ENCODE measurements at regions not wholly inside any gene's neighbourhood (a gene's known extent, or its start where the extent isn't known, plus 50 kb on each side); places are given as distances from the start of the nearest gene placed in this dataset.

GRCh38 chr10:28822719-28823464 lies 145.6 kb downstream of the BAMBI start:
- CTCF ChIA-PET: interaction anchor here (0.6 kb wide), 1 partner anchor 12 kb away, joined by 3 read pairs; no protein-coding TSS in a partner anchor
- H3K27me3 ChIP-seq (ENCODE audit: control insufficient read depth, insufficient read depth, low read length): peaks cover 12% of the 10 kb centered on the region
- POLR2A ChIA-PET: no interaction called here
- H3K36me3 ChIP-seq (ENCODE audit: control insufficient read depth, insufficient read depth, low read length): no peaks in the 10 kb centered on the region
- no peak for TF ChIP-seq CTCF (IDR thresholded peaks at IDR 0.05; ENCODE audit: insufficient read depth, low read depth, low read length)
- no peak overlapping the region for H3K4me3 ChIP-seq (ENCODE audit: low read depth, low read length)
- no peak for DNase-seq (ENCODE audit: low read depth)

DNA sequence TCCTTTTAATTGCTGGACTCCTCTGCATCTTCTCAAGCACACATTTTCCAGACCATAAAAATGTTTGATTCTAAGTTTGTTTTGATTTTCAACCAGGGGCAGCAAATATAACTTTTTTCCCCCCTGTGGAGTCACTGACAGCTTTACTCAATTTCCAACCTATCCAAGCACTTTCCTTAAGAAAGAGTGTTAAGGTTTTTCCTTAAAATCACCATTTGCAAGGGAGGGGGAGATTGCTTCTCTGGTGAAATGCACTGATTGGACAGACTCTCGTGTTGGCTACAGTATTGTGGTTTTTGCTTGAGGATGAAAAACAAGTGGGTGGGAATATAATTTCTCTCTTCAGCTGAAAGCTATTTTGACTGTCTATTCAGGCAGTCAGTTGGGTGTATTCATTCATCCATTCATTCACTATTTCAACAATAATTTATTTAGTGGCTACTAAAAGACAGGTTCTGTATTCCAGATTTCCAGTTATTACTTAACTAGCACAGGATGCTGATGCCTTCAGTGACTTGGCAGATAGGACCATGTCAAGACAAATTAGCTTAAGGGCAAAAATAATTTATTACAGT lies 146.3 kb downstream of the BAMBI start:
- ChIA-PET CTCF (interaction anchor here (0.6 kb wide), 1 partner anchor 13 kb away, joined by 3 read pairs; no protein-coding TSS in a partner anchor), POLR2A (no interaction called here)
- no peak for TF ChIP-seq CTCF (IDR thresholded peaks at IDR 0.05; ENCODE audit: insufficient read depth, low read depth, low read length)
- no peak for DNase-seq (ENCODE audit: low read depth)
- Histone ChIP-seq H3K36me3 (ENCODE audit: control insufficient read depth, insufficient read depth, low read length) (no peaks in the 10 kb centered on the region), H3K4me3 (ENCODE audit: low read depth, low read length) (no peak overlapping the region), H3K27me3 (ENCODE audit: control insufficient read depth, insufficient read depth, low read length) (peaks cover 12% of the 10 kb centered on the region)

DNA sequence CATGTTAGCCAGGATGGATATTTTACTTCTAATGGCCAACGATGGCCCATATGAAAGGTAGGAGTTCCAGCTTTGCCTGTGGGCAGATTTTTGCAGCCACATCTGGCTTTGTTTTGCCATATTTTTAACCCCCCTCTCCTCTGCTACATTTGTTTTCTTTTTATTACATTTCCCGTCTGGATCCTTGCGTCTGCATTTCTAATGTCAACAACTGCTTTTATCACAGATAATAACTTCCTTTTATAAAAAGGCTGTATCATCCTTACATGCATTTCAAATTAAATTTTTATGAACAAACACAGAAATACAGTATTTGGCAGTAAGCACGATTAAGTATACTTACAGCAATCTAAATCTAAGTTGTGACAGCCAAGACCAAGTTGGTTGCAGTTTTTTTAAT lies 156.0 kb downstream of the BAMBI start:
- ChIA-PET POLR2A (no interaction called here), CTCF (no interaction called here)
- no peak overlapping the region for H3K4me3 ChIP-seq (ENCODE audit: low read depth, low read length)
- no peak for TF ChIP-seq CTCF (IDR thresholded peaks at IDR 0.05; ENCODE audit: insufficient read depth, low read depth, low read length)
- H3K36me3 ChIP-seq (ENCODE audit: control insufficient read depth, insufficient read depth, low read length): no peaks in the 10 kb centered on the region
- peaks cover 2% of the 10 kb centered on the region; the same call in 1 of the 2 replicates for H3K27me3 ChIP-seq (ENCODE audit: control insufficient read depth, insufficient read depth, low read length)
- peak; percentile 50 for DNase-seq (ENCODE audit: low read depth)

DNA sequence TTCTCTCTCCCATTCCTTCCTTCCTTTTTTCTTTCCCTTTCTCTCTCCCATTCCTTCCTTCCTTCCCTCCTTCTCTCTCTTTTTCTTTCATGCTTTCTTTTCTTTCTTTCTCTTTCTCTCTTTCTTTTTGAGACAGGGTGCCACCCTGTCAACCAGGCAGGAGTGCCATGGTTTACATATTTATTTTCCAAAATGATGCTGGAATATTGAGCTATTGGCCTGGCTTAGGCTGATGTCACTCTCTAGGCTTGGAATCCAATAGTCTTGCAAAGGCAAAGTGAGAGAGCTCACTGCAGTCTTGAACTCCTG lies 159.1 kb downstream of the BAMBI start:
- no peaks in the 10 kb centered on the region for H3K36me3 ChIP-seq (ENCODE audit: control insufficient read depth, insufficient read depth, low read length)
- CTCF ChIA-PET: no interaction called here
- no peak for TF ChIP-seq CTCF (IDR thresholded peaks at IDR 0.05; ENCODE audit: insufficient read depth, low read depth, low read length)
- H3K4me3 ChIP-seq (ENCODE audit: low read depth, low read length): no peak overlapping the region
- peaks cover 2% of the 10 kb centered on the region; the same call in 1 of the 2 replicates for H3K27me3 ChIP-seq (ENCODE audit: control insufficient read depth, insufficient read depth, low read length)
- POLR2A ChIA-PET: no interaction called here
- no peak for DNase-seq (ENCODE audit: low read depth)

GRCh38 chr10:28837613-28838390 lies 160.5 kb downstream of the BAMBI start:
- no peak for DNase-seq (ENCODE audit: low read depth)

More at GRCh38 chr10:28837613-28838390, 160.5 kb downstream of the BAMBI start:
- H3K36me3 ChIP-seq (ENCODE audit: control insufficient read depth, insufficient read depth, low read length): no peaks in the 10 kb centered on the region
- peaks cover 2% of the 10 kb centered on the region; the same call in 1 of the 2 replicates for H3K27me3 ChIP-seq (ENCODE audit: control insufficient read depth, insufficient read depth, low read length)
- POLR2A ChIA-PET: no interaction called here
- CTCF ChIA-PET: no interaction called here
- H3K4me3 ChIP-seq (ENCODE audit: low read depth, low read length): no peak overlapping the region
- TF ChIP-seq CTCF (IDR thresholded peaks at IDR 0.05; ENCODE audit: insufficient read depth, low read depth, low read length): no peak

Measured in BJ (cell line).